GM23338 (cell line): ENCODE measurements at regions not wholly inside any gene's neighbourhood (a gene's known extent, or its start where the extent isn't known, plus 50 kb on each side); places are given as distances from the start of the nearest gene placed in this dataset.

Experiments used
- CREB1 ChIP-seq: fragments of 250-450 bp; sonication (Bioruptor Pico); IDR thresholded peaks from 2 replicates; pipeline ENCODE4 v1.5.0; 2020; ENCODE audit warnings: low read depth, mild to moderate bottlenecking, moderate library complexity
- CTCF ChIP-seq, 2 experiments: fragments of 200-600 bp in 1 of 2; sonication (generic) in 1 of 2; conservative IDR thresholded peaks; 2 replicates each; pipeline versions ENCODE4 v1.5.1 to v1.6.1; 2016 to 2017; ENCODE audit warnings: antibody characterized with exemption in 2 of 2, low read depth in 2 of 2, mild to moderate bottlenecking in 2 of 2, moderate library complexity in 1 of 2
- ETS1 ChIP-seq: IDR thresholded peaks from 2 replicates; pipeline ENCODE4 v1.6.1; 2016; ENCODE audit warnings: antibody characterized with exemption
- EZH2 ChIP-seq: fragments of 200-600 bp; sonication (generic); IDR thresholded peaks from one replicate; pipeline ENCODE4 v1.8.0; 2017; ENCODE audit warnings: antibody characterized with exemption, mild to moderate bottlenecking, low read depth; ENCODE audit not compliant: unreplicated experiment
- EZH2phosphoT487 ChIP-seq: fragments of 200-600 bp; sonication (generic); IDR thresholded peaks from one replicate; pipeline ENCODE4 v1.8.1; 2018; ENCODE audit warnings: antibody characterized with exemption; ENCODE audit not compliant: unreplicated experiment
- JUNB ChIP-seq: IDR thresholded peaks from one replicate; pipeline ENCODE4 v1.6.1; 2016; ENCODE audit warnings: antibody characterized with exemption; ENCODE audit not compliant: unreplicated experiment
- NANOG ChIP-seq: IDR thresholded peaks from 2 replicates; pipeline ENCODE4 v1.6.1; 2016; ENCODE audit warnings: antibody characterized with exemption, borderline replicate concordance
- POLR2AphosphoS5 ChIP-seq: IDR thresholded peaks from 2 replicates; pipeline ENCODE4 v1.6.1; 2016; ENCODE audit warnings: antibody characterized with exemption, low read depth
- STAT1 ChIP-seq: IDR thresholded peaks from one replicate; pipeline ENCODE4 v1.6.1; 2016; ENCODE audit warnings: antibody characterized with exemption; ENCODE audit not compliant: unreplicated experiment
- ZNF114 ChIP-seq: fragments of 250-450 bp; sonication (Bioruptor Pico); IDR thresholded peaks from 2 replicates; pipeline ENCODE4 v1.5.0; 2020; ENCODE audit warnings: mild to moderate bottlenecking, moderate library complexity
- ZNF331 ChIP-seq: fragments of 250-450 bp; sonication (Bioruptor Pico); IDR thresholded peaks from 2 replicates; pipeline ENCODE4 v1.5.0; 2020; ENCODE audit warnings: low read depth, mild to moderate bottlenecking, moderate library complexity
- TF ChIP-seq, protein P1 (sequence below): IDR thresholded peaks from one replicate; pipeline ENCODE4 v1.6.1; 2018; ENCODE audit warnings: antibody characterized with exemption; ENCODE audit not compliant: unreplicated experiment

GRCh38 chr16:87231295-87231694, 85.9 kb downstream of the C16orf95 start:
- TF ChIP-seq EZH2: no peak
- TF ChIP-seq NANOG: no peak
- TF ChIP-seq, protein P1, sequence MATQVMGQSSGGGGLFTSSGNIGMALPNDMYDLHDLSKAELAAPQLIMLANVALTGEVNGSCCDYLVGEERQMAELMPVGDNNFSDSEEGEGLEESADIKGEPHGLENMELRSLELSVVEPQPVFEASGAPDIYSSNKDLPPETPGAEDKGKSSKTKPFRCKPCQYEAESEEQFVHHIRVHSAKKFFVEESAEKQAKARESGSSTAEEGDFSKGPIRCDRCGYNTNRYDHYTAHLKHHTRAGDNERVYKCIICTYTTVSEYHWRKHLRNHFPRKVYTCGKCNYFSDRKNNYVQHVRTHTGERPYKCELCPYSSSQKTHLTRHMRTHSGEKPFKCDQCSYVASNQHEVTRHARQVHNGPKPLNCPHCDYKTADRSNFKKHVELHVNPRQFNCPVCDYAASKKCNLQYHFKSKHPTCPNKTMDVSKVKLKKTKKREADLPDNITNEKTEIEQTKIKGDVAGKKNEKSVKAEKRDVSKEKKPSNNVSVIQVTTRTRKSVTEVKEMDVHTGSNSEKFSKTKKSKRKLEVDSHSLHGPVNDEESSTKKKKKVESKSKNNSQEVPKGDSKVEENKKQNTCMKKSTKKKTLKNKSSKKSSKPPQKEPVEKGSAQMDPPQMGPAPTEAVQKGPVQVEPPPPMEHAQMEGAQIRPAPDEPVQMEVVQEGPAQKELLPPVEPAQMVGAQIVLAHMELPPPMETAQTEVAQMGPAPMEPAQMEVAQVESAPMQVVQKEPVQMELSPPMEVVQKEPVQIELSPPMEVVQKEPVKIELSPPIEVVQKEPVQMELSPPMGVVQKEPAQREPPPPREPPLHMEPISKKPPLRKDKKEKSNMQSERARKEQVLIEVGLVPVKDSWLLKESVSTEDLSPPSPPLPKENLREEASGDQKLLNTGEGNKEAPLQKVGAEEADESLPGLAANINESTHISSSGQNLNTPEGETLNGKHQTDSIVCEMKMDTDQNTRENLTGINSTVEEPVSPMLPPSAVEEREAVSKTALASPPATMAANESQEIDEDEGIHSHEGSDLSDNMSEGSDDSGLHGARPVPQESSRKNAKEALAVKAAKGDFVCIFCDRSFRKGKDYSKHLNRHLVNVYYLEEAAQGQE: no peak
- TF ChIP-seq POLR2AphosphoS5: no peak
- no peak for TF ChIP-seq CTCF (conservative IDR thresholded peaks at IDR 0.05; ENCODE audit: low read depth in 2 of 2)
- TF ChIP-seq CREB1 (CRISPR knock-in tag): no peak
- TF ChIP-seq JUNB: no peak
- no peak for TF ChIP-seq EZH2phosphoT487
- no peak for TF ChIP-seq ZNF114
- TF ChIP-seq ETS1: no peak
- TF ChIP-seq STAT1: no peak
- TF ChIP-seq ZNF331: no peak
